Skeletal muscle cell (primary cell): ENCODE measurements at regions not wholly inside any gene's neighbourhood (a gene's known extent, or its start where the extent isn't known, plus 50 kb on each side); places are given as distances from the start of the nearest gene placed in this dataset.
"Not testable (repeated sequence)": the region's sequence is repeated elsewhere in the genome, so short reads cannot be mapped to it uniquely, and the experiment has no call there.

Experiments used
- DNase-seq: peaks from one replicate; pipeline ENCODE4 v3.0.0-alpha.2; 2010; ENCODE audit warnings: low read depth
- H3K4me3 ChIP-seq: 2 replicates; pipeline ENCODE4 v1.5.1; 2011; ENCODE audit warnings: low read depth, mild to moderate bottlenecking, control low read depth, low read length, moderate library complexity

DNA sequence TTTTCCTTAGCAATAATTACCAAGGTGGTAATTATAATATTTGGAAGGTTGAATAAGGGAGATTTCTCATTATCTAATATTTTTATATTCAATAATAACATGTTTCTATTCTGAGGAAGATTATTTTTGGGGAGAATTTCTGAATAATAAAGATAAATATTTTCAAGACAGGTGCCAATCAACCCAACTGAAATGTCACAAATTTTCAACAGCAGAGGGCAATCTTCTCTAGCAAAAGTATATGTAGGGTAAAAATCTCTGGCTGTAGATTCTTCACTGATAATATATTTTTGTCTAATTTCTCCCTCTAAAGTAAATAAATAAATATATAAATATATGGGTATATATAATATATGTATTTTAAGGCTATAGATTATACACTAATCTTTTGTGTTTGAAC lies 1187.2 kb upstream of the CRIM1 start:
- H3K4me3 ChIP-seq: no peak overlapping the region
- DNase-seq: no peak

DNA sequence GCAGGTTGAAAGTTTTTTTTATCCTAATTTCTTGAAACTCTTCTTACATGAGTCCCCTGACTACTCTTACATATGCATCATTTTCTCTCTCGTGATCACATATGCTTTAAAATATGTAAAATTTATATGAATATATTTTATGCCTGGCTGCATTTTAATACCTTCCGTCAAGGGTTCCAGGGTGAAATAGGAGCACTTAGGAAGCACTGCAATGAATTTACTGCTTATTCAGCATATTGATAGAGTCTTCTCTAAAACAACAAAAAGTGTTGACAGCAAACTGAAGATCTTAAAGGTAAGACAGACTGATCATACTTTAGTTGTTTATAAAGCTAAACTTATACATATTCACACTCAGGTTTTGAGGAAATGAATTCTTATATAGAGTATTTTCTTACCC lies 1191.6 kb upstream of the CRIM1 start:
- H3K4me3 ChIP-seq: no peak overlapping the region

DNA sequence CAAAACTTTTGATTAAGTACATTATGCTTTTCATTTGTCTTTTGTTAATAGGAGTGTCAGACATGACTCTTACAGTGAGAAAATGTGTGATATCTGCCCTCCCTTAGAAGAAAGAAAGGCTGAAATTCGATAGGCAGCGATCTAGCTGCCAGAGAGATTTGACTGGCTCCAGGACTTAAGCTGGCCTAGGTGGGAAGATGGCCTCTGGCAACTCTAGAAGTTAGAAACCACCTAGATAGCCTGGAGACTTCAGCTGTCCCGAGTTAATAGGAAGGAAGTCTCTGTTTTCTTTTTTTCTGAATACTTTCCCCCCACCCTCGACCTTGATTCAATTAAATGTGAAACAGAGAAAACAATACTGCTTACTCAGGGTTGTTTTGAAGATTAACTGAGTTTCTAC lies 1194.7 kb upstream of the CRIM1 start:
- no peak overlapping the region for H3K4me3 ChIP-seq
- DNase-seq: no peak

More for the DNA sequence above, 1191.6 kb upstream of the CRIM1 start:
- DNase-seq: no peak

DNA sequence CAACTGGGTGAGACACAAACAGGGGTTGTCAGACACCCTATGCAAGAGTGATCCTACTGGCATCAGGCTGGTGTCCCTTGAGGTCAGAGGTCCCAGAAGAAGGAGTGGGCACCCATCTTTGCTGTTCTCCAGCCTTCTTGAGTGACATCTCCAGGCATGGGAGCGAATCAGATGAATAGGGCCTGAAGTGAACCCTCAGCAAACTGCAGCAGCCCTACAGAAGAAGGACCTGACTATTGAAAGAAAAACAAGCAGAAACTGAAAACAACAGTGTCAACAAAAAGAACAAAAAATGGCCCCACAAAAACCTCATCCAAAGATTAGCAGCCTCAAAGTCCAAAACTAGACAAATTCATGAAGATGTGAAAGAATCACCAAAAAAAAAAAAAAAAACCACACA lies 1229.7 kb upstream of the CRIM1 start:
- DNase-seq: no peak
- no peak overlapping the region for H3K4me3 ChIP-seq

DNA sequence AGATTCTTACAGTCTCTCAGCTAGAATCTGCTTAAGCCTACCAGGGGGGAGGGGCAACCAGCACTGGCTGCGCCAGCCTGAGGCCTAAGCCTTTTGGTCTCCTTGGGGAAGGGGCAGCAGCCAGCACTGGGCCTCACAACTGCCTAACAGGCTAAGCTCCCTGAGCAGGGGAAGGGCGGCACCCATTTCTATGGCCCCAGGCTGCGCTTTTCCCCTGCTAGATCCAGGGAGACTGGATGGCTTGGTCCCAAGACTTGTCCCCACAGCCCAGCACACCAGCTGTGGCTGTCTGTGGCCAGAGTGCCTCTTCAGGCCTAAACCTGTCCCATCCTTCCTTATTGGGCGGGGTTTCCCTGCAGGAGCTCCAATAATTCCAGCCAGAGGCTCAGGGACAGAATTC lies 1230.3 kb upstream of the CRIM1 start:
- DNase-seq: no peak
- no peak overlapping the region for H3K4me3 ChIP-seq

DNA sequence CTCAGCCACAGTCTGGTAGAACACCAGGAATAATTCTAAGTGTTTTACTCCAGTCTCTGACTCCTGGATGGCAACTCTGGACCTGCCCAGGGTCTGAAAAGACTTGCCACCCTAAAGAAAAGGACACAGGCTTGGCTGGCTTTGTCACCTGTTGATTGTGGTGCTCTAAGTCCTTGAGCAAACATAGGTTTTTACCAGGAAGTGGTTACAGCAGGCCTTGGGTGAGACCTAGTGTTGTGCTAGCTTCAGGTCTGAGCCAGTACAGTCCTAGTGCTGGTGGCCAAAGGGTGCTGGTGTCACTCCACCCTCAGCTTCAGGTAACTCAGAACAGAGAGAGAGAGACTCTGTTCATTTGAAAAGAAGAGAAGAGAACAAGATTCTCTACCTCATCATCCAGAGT lies 1239.4 kb upstream of the CRIM1 start:
- DNase-seq: no peak
- no peak overlapping the region for H3K4me3 ChIP-seq

DNA sequence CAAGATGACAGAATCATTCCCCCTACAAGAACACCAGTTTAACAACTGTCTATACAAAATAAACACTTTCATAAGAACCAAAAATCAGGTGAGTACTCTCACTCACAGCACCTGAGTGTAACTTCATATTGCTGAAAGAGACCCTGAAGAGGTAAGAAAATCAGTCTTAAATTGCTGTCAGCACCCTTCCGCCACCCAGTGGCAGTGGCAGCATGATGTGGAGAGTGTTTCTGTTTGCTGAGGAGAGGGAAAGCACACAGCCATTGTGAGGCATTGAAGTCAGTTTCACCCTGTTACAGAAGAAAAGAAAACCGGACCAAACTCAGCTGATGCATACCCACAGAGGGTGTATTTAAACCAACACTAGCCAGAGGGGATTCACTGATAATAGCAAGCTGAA lies 1240.8 kb upstream of the CRIM1 start:
- DNase-seq: no peak
- H3K4me3 ChIP-seq: no peak overlapping the region

DNA sequence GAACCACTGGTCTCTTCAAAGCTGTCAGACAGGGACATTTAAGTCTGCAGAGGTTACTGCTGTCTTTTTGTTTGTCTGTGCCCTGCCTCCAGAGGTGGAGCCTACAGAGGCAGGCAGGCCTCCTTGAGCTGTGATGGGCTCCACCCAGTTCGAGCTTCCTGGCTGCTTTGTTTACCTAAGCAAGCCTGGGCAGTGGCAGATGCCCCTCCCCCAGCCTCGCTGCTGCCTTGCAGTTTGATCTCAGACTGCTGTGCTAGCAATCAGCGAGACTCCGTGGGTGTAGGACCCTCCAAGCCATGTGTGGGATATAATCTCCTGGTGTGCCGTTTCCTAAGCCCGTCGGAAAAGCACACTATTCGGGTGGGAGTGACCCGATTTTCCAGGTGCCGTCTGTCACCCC lies 1243.2 kb upstream of the CRIM1 start:
- not testable (repeated sequence) for DNase-seq, H3K4me3 ChIP-seq

DNA sequence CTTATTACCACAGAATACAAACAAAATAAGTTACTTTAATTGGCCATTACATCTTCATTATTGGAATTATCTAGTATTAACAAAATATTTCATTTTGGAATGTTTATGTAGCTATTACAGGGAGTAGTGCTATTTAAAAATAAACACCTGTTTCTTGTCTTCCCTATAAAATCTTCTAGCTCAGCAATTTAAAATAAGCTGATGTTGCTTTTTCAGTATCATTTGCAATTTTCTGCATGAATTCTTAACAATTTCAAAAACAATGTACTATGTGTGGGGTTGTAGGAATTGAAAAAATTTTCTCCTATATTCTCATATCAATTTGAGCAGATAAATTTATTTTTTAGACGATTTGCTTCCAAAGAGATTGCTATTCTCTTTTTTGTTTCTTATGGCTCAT lies 1251.3 kb upstream of the CRIM1 start:
- H3K4me3 ChIP-seq: no peak overlapping the region
- no peak for DNase-seq

DNA sequence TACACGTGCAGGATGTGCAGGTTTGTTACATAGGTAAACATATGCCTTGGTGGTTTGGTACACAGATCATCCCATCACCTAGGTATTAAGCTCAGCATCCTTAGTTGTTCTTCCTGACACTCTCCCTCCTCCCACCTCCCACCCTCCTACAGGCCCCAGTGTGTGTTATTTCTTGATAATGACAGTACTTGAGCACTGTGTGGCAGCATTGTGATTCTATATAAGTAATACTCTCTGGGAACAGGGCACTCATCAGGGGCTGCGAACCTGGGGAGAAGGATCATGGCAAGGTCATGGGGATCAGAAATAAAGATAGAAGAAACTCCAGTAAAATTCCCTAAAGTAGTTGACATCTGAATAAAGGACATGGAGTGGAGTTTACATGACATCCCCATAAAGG lies 1256.2 kb upstream of the CRIM1 start:
- no peak for DNase-seq
- no peak overlapping the region for H3K4me3 ChIP-seq

DNA sequence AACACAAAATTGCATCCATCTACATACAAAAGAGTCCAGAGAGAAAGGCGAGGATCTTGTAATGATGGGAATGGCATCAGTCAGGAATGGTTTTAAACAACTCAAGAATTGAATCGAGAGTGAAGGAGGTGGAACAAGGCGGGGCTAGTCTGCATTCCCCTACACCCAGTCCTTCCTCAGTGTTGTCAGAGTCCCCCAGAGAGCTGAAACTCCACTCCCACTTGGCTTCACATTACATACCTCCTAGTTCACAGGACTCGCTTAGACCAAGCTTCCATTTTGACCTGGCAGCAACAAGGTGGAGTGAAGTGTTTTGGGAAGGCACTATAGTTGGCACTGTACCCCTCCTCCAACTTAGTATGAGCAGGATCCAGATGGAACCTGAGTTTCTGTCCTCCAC lies 1273.5 kb upstream of the CRIM1 start:
- DNase-seq: no peak

DNA sequence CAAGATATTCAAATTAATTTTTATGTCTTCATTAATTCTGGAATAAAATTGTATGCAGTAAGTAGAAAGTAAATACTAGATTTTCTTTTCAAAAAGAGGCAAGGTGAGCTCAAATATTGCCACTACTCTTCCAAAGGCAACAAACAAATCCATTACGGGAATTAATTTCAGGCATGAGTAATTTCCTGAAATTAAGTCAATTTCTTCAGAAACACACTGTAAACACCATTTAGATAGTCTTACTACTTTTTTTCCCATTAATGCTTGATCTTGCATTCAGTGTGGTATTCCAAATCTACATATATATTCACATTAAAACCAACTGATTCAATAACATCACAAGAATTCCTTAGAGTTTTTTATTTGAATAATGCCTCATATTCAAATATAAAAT lies 1274.0 kb upstream of the CRIM1 start:
- no peak for DNase-seq
- H3K4me3 ChIP-seq: no peak overlapping the region

More for the DNA sequence above, 1273.5 kb upstream of the CRIM1 start:
- H3K4me3 ChIP-seq: no peak overlapping the region

DNA sequence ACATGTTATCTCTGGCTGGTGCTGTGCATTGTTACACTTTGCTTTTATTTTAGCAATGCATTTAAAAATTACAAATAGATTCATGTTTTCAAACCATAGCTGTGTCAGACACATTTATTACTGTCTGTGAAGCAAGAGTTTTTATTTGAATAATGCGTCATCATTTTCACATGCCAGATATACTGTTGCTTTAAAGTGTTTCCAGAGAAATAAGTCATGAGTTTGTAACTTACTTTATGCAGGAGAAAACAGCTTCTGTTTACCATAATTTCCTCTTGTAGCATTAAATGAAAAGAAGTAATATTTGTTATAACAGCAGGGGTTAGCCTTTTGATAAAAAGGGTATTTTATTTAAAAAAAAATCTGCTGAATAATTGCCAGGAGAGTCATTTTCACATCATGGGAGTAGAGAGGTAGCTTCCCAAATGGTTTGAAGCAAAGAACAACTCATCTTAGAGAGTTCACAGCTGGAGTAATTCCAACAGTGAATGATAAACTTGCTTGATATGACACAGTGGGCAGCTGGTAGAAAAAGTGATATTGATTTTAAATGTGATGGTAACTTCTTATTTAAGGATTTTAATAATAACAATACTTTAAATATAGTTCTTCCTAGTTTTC lies 1274.5 kb upstream of the CRIM1 start:
- peak; percentile 24 for DNase-seq
- H3K4me3 ChIP-seq: no peak overlapping the region

DNA sequence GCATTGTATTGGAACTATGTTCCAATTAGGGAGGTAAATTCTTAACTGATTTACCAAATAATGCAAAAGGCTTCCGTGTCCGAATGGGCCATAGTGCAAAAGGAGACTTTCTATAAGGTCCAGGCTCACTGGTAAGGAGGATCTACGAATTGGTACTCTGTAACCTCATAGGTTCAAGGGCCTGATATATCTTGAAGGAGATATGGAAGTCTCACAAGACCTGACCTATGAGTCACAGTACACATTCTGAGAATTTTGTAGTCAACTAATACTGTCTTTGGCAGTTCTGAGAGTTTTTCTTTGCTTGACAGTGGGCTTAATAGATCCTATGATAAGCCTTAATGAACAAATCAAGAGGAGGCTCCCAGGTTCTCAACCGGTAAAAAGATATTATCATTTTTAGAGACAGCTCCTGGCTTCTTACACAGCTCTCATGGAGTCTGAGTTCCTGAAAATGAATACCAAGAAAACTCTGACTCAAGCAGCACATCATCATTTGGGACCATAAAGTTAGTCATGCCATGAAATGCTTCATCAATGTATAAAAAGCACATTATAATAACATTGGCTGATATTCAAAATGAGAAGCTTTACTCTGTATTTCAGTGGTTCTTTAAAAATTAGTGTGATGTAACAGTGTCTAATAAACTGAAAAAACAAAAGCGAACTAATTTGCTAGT lies 1275.2 kb upstream of the CRIM1 start:
- DNase-seq: peak; percentile 37
- no peak overlapping the region for H3K4me3 ChIP-seq

DNA sequence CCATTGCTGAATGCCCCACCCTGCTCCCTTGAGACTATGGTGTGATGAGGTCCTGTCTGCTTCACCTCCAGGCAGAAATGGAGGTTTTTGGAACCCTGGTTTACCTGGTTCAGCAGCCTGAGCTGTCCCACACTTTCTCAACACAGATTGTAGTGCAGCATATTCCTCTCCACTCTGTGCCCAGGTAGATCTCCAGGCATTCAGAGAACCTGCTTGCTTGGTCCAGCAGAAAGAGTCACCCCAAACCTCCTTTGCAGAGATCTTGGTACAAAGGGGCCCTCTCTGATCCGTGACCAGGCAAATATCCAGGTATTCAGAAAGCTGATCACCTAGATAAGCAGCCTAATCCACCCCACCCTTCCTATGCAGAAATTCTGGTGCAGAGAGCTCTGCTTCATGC lies 1288.2 kb upstream of the CRIM1 start:
- H3K4me3 ChIP-seq: no peak overlapping the region
- DNase-seq: no peak

DNA sequence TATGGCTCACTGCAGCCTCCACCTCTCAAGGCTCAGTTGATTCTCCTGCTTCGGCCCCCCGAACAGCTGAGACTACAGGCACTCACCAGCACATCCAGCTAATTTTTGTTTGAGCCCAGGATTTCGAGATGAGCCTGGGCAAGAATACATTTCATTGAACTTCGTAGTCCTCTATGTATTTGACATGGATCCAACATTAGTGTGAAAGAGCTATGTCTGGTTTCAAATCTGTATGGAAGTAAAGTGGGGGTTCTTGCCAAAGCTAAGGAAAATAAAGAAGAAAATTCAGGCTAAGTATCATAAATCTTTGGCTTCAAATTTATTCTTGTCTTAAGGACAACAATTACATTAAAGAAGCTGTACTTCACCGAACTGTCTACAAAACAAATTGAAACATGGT lies 1291.7 kb upstream of the CRIM1 start:
- H3K4me3 ChIP-seq: no peak overlapping the region
- DNase-seq: no peak

DNA sequence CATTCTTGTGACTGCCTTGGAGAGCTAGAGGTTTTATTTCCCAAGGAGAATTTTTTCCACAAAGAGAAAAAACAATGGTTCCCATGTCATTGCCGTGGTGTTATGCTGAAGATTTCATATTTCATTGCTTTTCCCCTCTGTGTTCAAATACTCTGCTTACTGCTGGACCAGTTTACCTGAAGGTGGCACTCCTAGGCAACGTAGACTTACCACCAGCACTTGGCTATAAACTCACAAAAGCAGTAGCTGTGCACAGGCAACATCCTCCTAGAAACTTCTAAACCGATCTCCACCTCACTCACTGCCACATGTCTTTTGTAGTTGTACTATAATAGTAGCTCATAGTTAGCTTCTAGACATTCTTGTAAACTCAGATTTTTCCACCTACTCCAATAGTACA lies 1319.7 kb upstream of the CRIM1 start:
- no peak overlapping the region for H3K4me3 ChIP-seq
- no peak for DNase-seq

DNA sequence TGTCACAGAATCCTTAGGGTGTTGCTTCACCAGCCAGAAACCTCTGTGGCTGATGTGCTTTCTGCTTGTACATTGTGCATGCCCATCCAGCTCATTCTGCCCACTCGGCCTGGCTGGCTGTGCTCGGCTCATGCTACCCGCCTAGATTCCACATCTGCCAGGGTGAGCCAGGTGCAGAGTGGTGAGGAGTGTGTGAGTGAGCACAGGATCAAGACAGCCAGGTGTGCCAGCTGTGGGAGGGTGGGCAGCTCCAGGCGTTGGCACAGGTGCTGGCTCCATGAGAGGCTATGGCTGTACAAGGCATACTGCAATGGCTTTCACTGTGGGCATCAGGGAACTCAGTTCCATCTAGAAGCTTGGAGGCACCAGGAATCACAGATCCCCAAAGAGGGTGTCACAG lies 1321.8 kb upstream of the CRIM1 start:
- DNase-seq: no peak
- no peak overlapping the region for H3K4me3 ChIP-seq

DNA sequence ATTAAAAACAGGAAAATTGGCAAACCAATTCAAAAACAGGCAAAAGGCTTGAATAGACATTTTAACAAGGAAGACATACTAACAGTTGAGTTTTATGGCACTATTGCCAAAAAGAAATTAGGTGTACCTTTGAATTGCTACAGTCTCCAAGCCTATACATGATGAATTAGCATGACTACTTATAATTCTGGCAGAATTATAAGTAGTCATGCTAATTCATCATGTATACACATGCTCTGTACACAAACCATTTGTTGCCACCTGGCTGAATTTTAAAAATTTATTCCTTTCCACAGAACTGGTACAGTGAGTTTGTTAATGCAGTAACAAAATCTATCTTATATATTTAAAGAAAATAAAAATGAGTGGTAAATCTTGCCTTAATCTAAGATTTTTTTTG lies 1332.0 kb upstream of the CRIM1 start:
- H3K4me3 ChIP-seq: no peak overlapping the region
- DNase-seq: no peak

DNA sequence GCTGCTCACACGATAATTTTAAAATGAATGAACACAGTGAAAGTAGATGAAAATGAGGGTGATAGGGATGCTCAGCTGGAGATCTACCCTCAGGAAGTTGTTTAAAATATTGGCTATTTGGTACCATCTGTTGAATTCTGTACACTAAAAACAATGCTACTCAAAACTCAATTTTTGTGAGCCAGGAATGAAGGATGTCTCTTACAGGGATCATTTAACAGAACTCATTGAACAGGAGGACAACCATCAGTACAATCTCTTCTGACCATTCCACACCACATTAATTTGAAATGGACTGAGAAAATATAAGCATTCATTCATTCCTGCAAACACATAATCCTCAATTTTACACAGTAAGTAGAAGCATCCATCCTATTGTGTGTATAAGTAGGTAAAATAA lies 1355.1 kb upstream of the CRIM1 start:
- no peak overlapping the region for H3K4me3 ChIP-seq
- no peak for DNase-seq

DNA sequence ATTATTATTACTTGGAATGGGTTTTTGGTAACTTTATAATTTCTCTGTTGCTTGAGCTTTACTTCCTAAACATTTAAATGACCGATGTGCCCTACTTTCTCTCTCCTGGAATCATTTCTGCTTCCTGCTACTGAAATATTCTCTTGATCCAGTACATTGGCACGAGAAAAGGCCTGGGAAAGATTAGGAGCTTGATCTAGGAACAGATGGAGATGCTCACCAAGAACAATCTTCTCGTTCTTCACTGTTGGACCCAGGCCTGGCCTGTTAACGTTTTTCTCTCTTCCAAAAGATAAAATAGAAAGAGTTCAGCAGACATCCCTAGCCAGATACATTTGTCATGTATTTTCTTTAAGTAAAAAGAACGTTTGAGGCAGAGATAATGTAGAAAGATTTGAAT lies 1356.8 kb upstream of the CRIM1 start:
- no peak overlapping the region for H3K4me3 ChIP-seq
- DNase-seq: no peak

DNA sequence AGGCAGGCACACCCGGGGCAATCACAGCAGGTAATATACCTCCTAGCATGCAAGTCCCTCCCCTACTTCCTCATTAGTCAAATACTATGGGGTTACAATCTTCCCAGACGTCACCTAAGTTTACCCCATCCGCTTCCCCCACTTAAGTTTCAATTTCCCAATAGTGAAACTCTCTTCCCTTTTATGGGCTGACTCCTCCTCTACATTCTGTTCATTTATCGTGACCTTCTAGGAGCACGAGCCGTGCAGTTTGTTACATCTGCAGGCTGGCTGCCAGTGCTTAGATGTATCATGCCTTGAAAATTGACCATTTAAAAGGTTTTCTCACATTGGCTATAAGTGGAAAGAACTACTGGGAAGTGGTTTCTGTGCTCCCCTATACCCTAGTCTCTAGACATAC lies 1357.8 kb upstream of the CRIM1 start:
- DNase-seq: no peak
- H3K4me3 ChIP-seq: no peak overlapping the region
